SK-N-SH treated with all-trans-retinoic acid at 6 μM for 48 hours (cell line): ENCODE measurements at regions not wholly inside any gene's neighbourhood (a gene's known extent, or its start where the extent isn't known, plus 50 kb on each side); places are given as distances from the start of the nearest gene placed in this dataset.

Source experiments
- ARNTL ChIP-seq: fragments of 450-650 bp; formaldehyde crosslinking; IDR thresholded peaks from 2 replicates; pipeline ENCODE4 v1.5.0; 2020; ENCODE audit warnings: low read depth, mild to moderate bottlenecking, moderate library complexity, borderline replicate concordance
- BACH2 ChIP-seq: fragments of 250-450 bp; sonication (Bioruptor Pico); IDR thresholded peaks from 2 replicates; pipeline ENCODE4 v1.9.0; 2021; ENCODE audit warnings: mild to moderate bottlenecking, borderline replicate concordance
- PATZ1 ChIP-seq: fragments of 250-450 bp; sonication (Bioruptor Pico); IDR thresholded peaks from 2 replicates; pipeline ENCODE4 v1.8.0; 2020; ENCODE audit warnings: mild to moderate bottlenecking, moderate library complexity, borderline replicate concordance
- TOX ChIP-seq: fragments of 250-450 bp; sonication (Bioruptor Pico); IDR thresholded peaks from 2 replicates; pipeline ENCODE4 v1.8.0; 2021; ENCODE audit warnings: mild to moderate bottlenecking, moderate library complexity, borderline replicate concordance
- TSHZ2 ChIP-seq: fragments of 250-450 bp; sonication (Bioruptor Pico); IDR thresholded peaks from 2 replicates; pipeline ENCODE4 v1.5.0; 2020; ENCODE audit warnings: mild to moderate bottlenecking, moderate library complexity
- ZFP3 ChIP-seq: fragments of 250-450 bp; sonication (Bioruptor Pico); IDR thresholded peaks from 2 replicates; pipeline ENCODE4 v1.5.0; 2020; ENCODE audit warnings: mild to moderate bottlenecking, moderate library complexity
- ZFP30 ChIP-seq: fragments of 450-650 bp; formaldehyde crosslinking; IDR thresholded peaks from 2 replicates; pipeline ENCODE4 v1.5.0; 2022; ENCODE audit warnings: mild to moderate bottlenecking, moderate library complexity

- no peak for TF ChIP-seq PATZ1 (CRISPR knock-in tag)
- no peak for TF ChIP-seq ARNTL (CRISPR knock-in tag)
- TF ChIP-seq TSHZ2 (CRISPR knock-in tag): no peak
- TF ChIP-seq TOX (CRISPR knock-in tag): no peak
- TF ChIP-seq BACH2 (CRISPR knock-in tag): no peak
- no peak for TF ChIP-seq ZFP30 (CRISPR knock-in tag)
- TF ChIP-seq ZFP3: no peak
Observed at GRCh38 chr7:91348711-91349110, 84.5 kb downstream of the FZD1 start.
